Activated naive CD8-positive, alpha-beta T cell treated with anti-CD3 and anti-CD28 coated beads, Interleukin-2, amount 50 U/mL, for 16 hours (primary cell): ENCODE measurements at regions not wholly inside any gene's neighbourhood (a gene's known extent, or its start where the extent isn't known, plus 50 kb on each side); places are given as distances from the start of the nearest gene placed in this dataset.

Experiments used
- DNase-seq: peaks from one replicate; pipeline ENCODE4 v3.0.0-alpha.2; 2020; ENCODE audit warnings: low read depth, low spot score

GRCh38 chr21:33155422-33155821, 74.3 kb upstream of the IFNAR2 start:
- DNase-seq = no peak

- no peak for DNase-seq
These were observed 72.4 kb upstream of the IFNAR2 start for GRCh38 chr21:33157303-33157702.

- no peak for DNase-seq
These were observed 71.1 kb upstream of the IFNAR2 start for GRCh38 chr21:33158654-33159053.

GRCh38 chr21:33162436-33162951, 67.2 kb upstream of the IFNAR2 start:
- DNase-seq = no peak

- no peak for DNase-seq
These were observed 60.9 kb upstream of the IFNAR2 start for GRCh38 chr21:33168886-33169285.

GRCh38 chr21:33169359-33169758, 60.4 kb upstream of the IFNAR2 start:
- DNase-seq = no peak

- DNase-seq = no peak
These were observed 58.0 kb upstream of the IFNAR2 start for GRCh38 chr21:33171616-33172169.

- DNase-seq = no peak
These were observed 55.0 kb upstream of the IFNAR2 start for GRCh38 chr21:33174756-33175155.
